Spleen (tissue), 7 donors: ENCODE measurements at regions not wholly inside any gene's neighbourhood (a gene's known extent, or its start where the extent isn't known, plus 50 kb on each side); places are given as distances from the start of the nearest gene placed in this dataset.

Experiments
- POLR2A ChIP-seq, 3 donors: fragments of 450-650 bp; IDR thresholded peaks; one replicate each; pipeline ENCODE4 v1.5.1; 2017; ENCODE audit warnings: antibody characterized with exemption in 3 of 3, mild to moderate bottlenecking in 1 of 3
- POLR2AphosphoS5 ChIP-seq, 3 donors: sonication (generic); formaldehyde crosslinking; IDR thresholded peaks; one replicate each; pipeline ENCODE4 v1.5.1; 2017; ENCODE audit warnings: antibody characterized with exemption in 3 of 3
- TF ChIP-seq, protein P1 (sequence below), 11 experiments: fragments of 200-600 bp in 7 of 11; fragments of 450-650 bp in 4 of 11; sonication (generic) in 4 of 11; IDR thresholded peaks in 8 of 11; conservative IDR thresholded peaks in 3 of 11; 1 replicate in 7 of 11; 2 replicates in 4 of 11; pipeline versions ENCODE4 v1.4.0 to v1.8.0; 2016 to 2021; ENCODE audit warnings: antibody characterized with exemption in 11 of 11, inconsistent platforms in 4 of 11, mild to moderate bottlenecking in 1 of 11
- donor health status: DM: no; HTN: no; CAD: no; lungs with moderate emphysema.
- donor health status: DM: no; HTN: no; CAD: no.
- donor health status: DM: no; HTN: no; CAD: no.

DNA sequence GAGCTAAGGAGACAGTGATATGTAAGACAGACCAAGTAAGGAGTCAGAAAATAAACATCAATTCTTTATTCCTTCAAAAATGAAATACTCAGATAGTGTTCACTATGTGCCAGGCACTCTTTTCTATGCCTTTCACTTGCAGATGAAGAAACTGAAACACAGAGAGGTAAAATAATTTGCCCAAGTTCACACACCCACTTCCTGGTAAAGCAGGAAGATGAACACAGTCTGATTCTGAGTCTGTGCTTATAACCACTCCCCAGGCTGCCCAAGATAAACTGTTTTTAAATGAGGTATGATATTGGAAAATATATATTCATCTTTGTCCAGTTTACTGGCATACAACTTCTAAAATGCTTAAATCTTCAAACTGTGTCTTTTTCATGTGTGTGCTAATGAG is 294.4 kb upstream of the NPVF start:
- TF ChIP-seq POLR2A (IDR thresholded peaks at IDR 0.05) (no peak), POLR2AphosphoS5 (IDR thresholded peaks at IDR 0.05) (no peak)
- TF ChIP-seq, protein P1, sequence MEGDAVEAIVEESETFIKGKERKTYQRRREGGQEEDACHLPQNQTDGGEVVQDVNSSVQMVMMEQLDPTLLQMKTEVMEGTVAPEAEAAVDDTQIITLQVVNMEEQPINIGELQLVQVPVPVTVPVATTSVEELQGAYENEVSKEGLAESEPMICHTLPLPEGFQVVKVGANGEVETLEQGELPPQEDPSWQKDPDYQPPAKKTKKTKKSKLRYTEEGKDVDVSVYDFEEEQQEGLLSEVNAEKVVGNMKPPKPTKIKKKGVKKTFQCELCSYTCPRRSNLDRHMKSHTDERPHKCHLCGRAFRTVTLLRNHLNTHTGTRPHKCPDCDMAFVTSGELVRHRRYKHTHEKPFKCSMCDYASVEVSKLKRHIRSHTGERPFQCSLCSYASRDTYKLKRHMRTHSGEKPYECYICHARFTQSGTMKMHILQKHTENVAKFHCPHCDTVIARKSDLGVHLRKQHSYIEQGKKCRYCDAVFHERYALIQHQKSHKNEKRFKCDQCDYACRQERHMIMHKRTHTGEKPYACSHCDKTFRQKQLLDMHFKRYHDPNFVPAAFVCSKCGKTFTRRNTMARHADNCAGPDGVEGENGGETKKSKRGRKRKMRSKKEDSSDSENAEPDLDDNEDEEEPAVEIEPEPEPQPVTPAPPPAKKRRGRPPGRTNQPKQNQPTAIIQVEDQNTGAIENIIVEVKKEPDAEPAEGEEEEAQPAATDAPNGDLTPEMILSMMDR (IDR thresholded peaks at IDR 0.05 in 8 of 11, conservative IDR thresholded peaks at IDR 0.05 in 3 of 11) = no peak
